Upper lobe of left lung (tissue), 6 donors: ENCODE measurements at regions not wholly inside any gene's neighbourhood (a gene's known extent, or its start where the extent isn't known, plus 50 kb on each side); places are given as distances from the start of the nearest gene placed in this dataset.

Experiments used
- ATAC-seq, 2 donors: fragments of 200-7000 bp; cut with Tn5 transposase; one replicate each; pipeline ENCODE4 v1.9.1; 2022; ENCODE audit warnings: mild to moderate bottlenecking in 2 of 2, moderate library complexity in 2 of 2; ENCODE audit not compliant: low FRiP score in 2 of 2
- DNase-seq, 2 donors: peaks; one replicate each; pipeline ENCODE4 v3.0.0-alpha.2; 2019 to 2020
- H3K27ac ChIP-seq, 4 donors: fragments of 200-600 bp; sonication (generic); one replicate each; pipeline ENCODE4 v1.5.1; 2016 to 2019
- H3K27me3 ChIP-seq, 4 donors: fragments of 200-600 bp; sonication (generic); one replicate each; pipeline ENCODE4 v1.5.1; 2017 to 2019
- H3K36me3 ChIP-seq, 4 donors: fragments of 200-600 bp; sonication (generic); one replicate each; pipeline ENCODE4 v1.5.1; 2016 to 2019
- H3K4me1 ChIP-seq, 4 donors: fragments of 200-600 bp; sonication (generic); one replicate each; pipeline ENCODE4 v1.5.1; 2018 to 2019
- H3K4me3 ChIP-seq, 4 donors: fragments of 200-600 bp; sonication (generic); one replicate each; pipeline ENCODE4 v1.5.1; 2017 to 2019; ENCODE audit warnings: mild to moderate bottlenecking in 2 of 4, moderate library complexity in 1 of 4
- H3K9me3 ChIP-seq, 4 donors: fragments of 200-600 bp; sonication (generic); one replicate each; pipeline ENCODE4 v1.5.1; 2018 to 2019
- EP300 ChIP-seq, 4 donors: sonication (generic); formaldehyde crosslinking; IDR thresholded peaks; one replicate each; pipeline ENCODE4 v1.5.1; 2017; ENCODE audit warnings: antibody characterized with exemption in 4 of 4, control low read depth in 2 of 4
- POLR2A ChIP-seq, 4 donors: fragments of 450-650 bp; IDR thresholded peaks; one replicate each; pipeline ENCODE4 v1.5.1; 2016 to 2017; ENCODE audit warnings: antibody characterized with exemption in 4 of 4, mild to moderate bottlenecking in 2 of 4
- POLR2AphosphoS5 ChIP-seq, 2 donors: sonication (generic); formaldehyde crosslinking; IDR thresholded peaks; one replicate each; pipeline ENCODE4 v1.5.1; 2017; ENCODE audit warnings: antibody characterized with exemption in 2 of 2
- WGBS, 2 donors: methylation state at CpG; one replicate each; pipeline ENCODE4 v1.1.5; 2017 to 2018; 5-methylcytosine and 5-hydroxymethylcytosine counted together
- TF ChIP-seq, protein P1 (sequence below), 6 experiments: fragments of 450-650 bp in 4 of 6; fragments of 200-600 bp in 2 of 6; sonication (generic) in 2 of 6; IDR thresholded peaks; one replicate each; pipeline ENCODE4 v1.5.1; 2016 to 2019; ENCODE audit warnings: antibody characterized with exemption in 6 of 6
- donor health status: DM: no; HTN: no; CAD: no; lungs with moderate emphysema.
- donor health status: DM: no; HTN: yes; CAD: no; lungs with severe emphysema.

- WGBS, 2 donors, result 58 to 75% methylated on average over 1 of the region's 1 CpG
- DNase-seq (no peak), ATAC-seq (no peak)
- no peak overlapping the region for H3K27ac ChIP-seq
- no peaks in the 10 kb centered on the region for H3K36me3 ChIP-seq
- H3K4me1 ChIP-seq, result no peaks in the 10 kb centered on the region
- no peaks in the 10 kb centered on the region for H3K9me3 ChIP-seq
- H3K4me3 ChIP-seq, result no peak overlapping the region
- TF ChIP-seq POLR2AphosphoS5 (IDR thresholded peaks at IDR 0.05) (no peak), POLR2A (IDR thresholded peaks at IDR 0.05) (no peak), EP300 (IDR thresholded peaks at IDR 0.05) (no peak)
- TF ChIP-seq, protein P1, sequence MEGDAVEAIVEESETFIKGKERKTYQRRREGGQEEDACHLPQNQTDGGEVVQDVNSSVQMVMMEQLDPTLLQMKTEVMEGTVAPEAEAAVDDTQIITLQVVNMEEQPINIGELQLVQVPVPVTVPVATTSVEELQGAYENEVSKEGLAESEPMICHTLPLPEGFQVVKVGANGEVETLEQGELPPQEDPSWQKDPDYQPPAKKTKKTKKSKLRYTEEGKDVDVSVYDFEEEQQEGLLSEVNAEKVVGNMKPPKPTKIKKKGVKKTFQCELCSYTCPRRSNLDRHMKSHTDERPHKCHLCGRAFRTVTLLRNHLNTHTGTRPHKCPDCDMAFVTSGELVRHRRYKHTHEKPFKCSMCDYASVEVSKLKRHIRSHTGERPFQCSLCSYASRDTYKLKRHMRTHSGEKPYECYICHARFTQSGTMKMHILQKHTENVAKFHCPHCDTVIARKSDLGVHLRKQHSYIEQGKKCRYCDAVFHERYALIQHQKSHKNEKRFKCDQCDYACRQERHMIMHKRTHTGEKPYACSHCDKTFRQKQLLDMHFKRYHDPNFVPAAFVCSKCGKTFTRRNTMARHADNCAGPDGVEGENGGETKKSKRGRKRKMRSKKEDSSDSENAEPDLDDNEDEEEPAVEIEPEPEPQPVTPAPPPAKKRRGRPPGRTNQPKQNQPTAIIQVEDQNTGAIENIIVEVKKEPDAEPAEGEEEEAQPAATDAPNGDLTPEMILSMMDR (IDR thresholded peaks at IDR 0.05), result no peak
- no peaks in the 10 kb centered on the region for H3K27me3 ChIP-seq
These were observed 118.6 kb upstream of the TAPT1 start for GRCh38 chr4:16344853-16345252.

- TF ChIP-seq POLR2AphosphoS5 (IDR thresholded peaks at IDR 0.05) (no peak), EP300 (IDR thresholded peaks at IDR 0.05) (no peak), POLR2A (IDR thresholded peaks at IDR 0.05) (no peak)
- TF ChIP-seq, protein P1 (IDR thresholded peaks at IDR 0.05), result no peak
- H3K4me1 ChIP-seq, result no peaks in the 10 kb centered on the region
- H3K9me3 ChIP-seq, result no peaks in the 10 kb centered on the region
- no peak overlapping the region for H3K4me3 ChIP-seq
- no peaks in the 10 kb centered on the region for H3K27me3 ChIP-seq
- 80 to 84% methylated on average over 2 of the region's 2 CpGs for WGBS, 2 donors
- no peak for ATAC-seq
- no peaks in the 10 kb centered on the region for H3K36me3 ChIP-seq
- H3K27ac ChIP-seq, result no peak overlapping the region
- DNase-seq, result no peak
These were observed 111.7 kb upstream of the TAPT1 start for GRCh38 chr4:16337936-16338335.

DNA sequence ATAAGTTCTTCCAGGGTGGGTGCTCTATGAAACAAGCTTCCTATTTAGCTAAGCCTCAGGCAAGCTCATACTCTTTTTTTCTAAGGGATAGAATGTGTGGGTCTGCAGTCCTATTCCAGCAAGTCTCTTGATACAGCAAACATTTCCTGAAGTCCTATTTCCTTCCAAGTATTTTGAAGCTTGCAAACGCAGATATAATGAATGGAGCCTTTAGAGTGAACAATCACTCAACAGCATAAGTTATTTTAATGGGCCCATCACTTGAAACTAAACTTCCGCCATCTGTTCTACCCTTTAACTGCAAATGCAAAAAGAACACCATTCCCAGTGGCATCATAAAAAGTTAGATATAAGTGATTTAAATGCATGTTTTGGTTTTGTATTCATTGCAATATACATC is 108.3 kb upstream of the TAPT1 start:
- ATAC-seq (no peak), DNase-seq (no peak)
- no peak overlapping the region for H3K27ac ChIP-seq
- no peaks in the 10 kb centered on the region for H3K27me3 ChIP-seq
- TF ChIP-seq EP300 (IDR thresholded peaks at IDR 0.05) (no peak), POLR2A (IDR thresholded peaks at IDR 0.05) (no peak), POLR2AphosphoS5 (IDR thresholded peaks at IDR 0.05) (no peak)
- TF ChIP-seq, protein P1 (IDR thresholded peaks at IDR 0.05), result no peak
- WGBS, 2 donors, result 58 to 70% methylated on average over 2 of the region's 2 CpGs
- no peaks in the 10 kb centered on the region for H3K4me1 ChIP-seq
- H3K36me3 ChIP-seq, result no peaks in the 10 kb centered on the region
- H3K9me3 ChIP-seq, result no peaks in the 10 kb centered on the region
- H3K4me3 ChIP-seq, result no peak overlapping the region

GRCh38 chr4:16329797-16330134 is 103.5 kb upstream of the TAPT1 start:
- H3K9me3 ChIP-seq, result no peaks in the 10 kb centered on the region
- no peak overlapping the region for H3K4me3 ChIP-seq
- no peaks in the 10 kb centered on the region for H3K27me3 ChIP-seq
- ATAC-seq, result no peak
- H3K36me3 ChIP-seq, result no peaks in the 10 kb centered on the region
- no peaks in the 10 kb centered on the region for H3K4me1 ChIP-seq
- WGBS, 2 donors, result 91 to 94% methylated on average over 1 of the region's 1 CpG
- TF ChIP-seq, protein P1 (IDR thresholded peaks at IDR 0.05), result no peak
- no peak for TF ChIP-seq EP300 (IDR thresholded peaks at IDR 0.05)
- TF ChIP-seq POLR2A (IDR thresholded peaks at IDR 0.05), result no peak
- no peak for TF ChIP-seq POLR2AphosphoS5 (IDR thresholded peaks at IDR 0.05)
- no peak for DNase-seq
- no peak overlapping the region for H3K27ac ChIP-seq

- TF ChIP-seq, protein P1 (IDR thresholded peaks at IDR 0.05), result no peak
- TF ChIP-seq POLR2AphosphoS5 (IDR thresholded peaks at IDR 0.05) (no peak), EP300 (IDR thresholded peaks at IDR 0.05) (no peak), POLR2A (IDR thresholded peaks at IDR 0.05) (no peak)
- H3K27me3 ChIP-seq, result no peaks in the 10 kb centered on the region
- H3K9me3 ChIP-seq, result no peaks in the 10 kb centered on the region
- no peak overlapping the region for H3K4me3 ChIP-seq
- no peaks in the 10 kb centered on the region for H3K36me3 ChIP-seq
- H3K4me1 ChIP-seq, result no peaks in the 10 kb centered on the region
- WGBS, 2 donors, result 83% methylated on average over 2 of the region's 2 CpGs
- no peak overlapping the region for H3K27ac ChIP-seq
- DNase-seq, result no peak
- no peak for ATAC-seq
These were observed 103.0 kb upstream of the TAPT1 start for GRCh38 chr4:16329125-16329796.
